ENCODE measurements at regions not wholly inside any gene's neighbourhood (a gene's known extent, or its start where the extent isn't known, plus 50 kb on each side); places are given as distances from the start of the nearest gene placed in this dataset.
"Not testable (repeated sequence)": the region's sequence is repeated elsewhere in the genome, so short reads cannot be mapped to it uniquely, and the experiment has no call there.

GRCh38 chr7:106501605-106502580 lies 159.1 kb downstream of the CCDC71L start:
- no peak for FAIRE-seq
- Histone ChIP-seq H3K4me3 (ENCODE audit: low read depth, low read length) (no peak overlapping the region), H3K36me3 (ENCODE audit: control insufficient read depth, insufficient read depth, low read length) (no peaks in the 10 kb centered on the region), H3K27me3 (ENCODE audit: control insufficient read depth, insufficient read depth, low read length) (no peaks in the 10 kb centered on the region)
- TF ChIP-seq CTCF (IDR thresholded peaks at IDR 0.05; ENCODE audit: insufficient read depth, low read length, severe bottlenecking) = no peak
- DNase-seq (ENCODE audit: low read depth) = no peak

- H3K36me3 ChIP-seq (ENCODE audit: control insufficient read depth, insufficient read depth, low read length) = no peaks in the 10 kb centered on the region
- FAIRE-seq (no peak), DNase-seq (ENCODE audit: low read depth) (no peak)
- H3K4me3 ChIP-seq (ENCODE audit: low read depth, low read length) = no peak overlapping the region
- no peaks in the 10 kb centered on the region for H3K27me3 ChIP-seq (ENCODE audit: control insufficient read depth, insufficient read depth, low read length)
- no peak for TF ChIP-seq CTCF (IDR thresholded peaks at IDR 0.05; ENCODE audit: insufficient read depth, low read length, severe bottlenecking)
These were observed 161.1 kb downstream of the CCDC71L start for GRCh38 chr7:106499897-106500296.

GRCh38 chr7:106498005-106498404 lies 163.0 kb downstream of the CCDC71L start:
- not testable (repeated sequence) for H3K36me3 ChIP-seq (ENCODE audit: control insufficient read depth, insufficient read depth, low read length); H3K27me3 ChIP-seq (ENCODE audit: control insufficient read depth, insufficient read depth, low read length); H3K4me3 ChIP-seq (ENCODE audit: low read depth, low read length); DNase-seq (ENCODE audit: low read depth); FAIRE-seq

GRCh38 chr7:106493041-106493731 lies 167.8 kb downstream of the CCDC71L start:
- DNase-seq (ENCODE audit: low read depth) (peak; percentile 11), FAIRE-seq (no peak)
- no peaks in the 10 kb centered on the region for H3K36me3 ChIP-seq (ENCODE audit: control insufficient read depth, insufficient read depth, low read length)
- no peaks in the 10 kb centered on the region for H3K27me3 ChIP-seq (ENCODE audit: control insufficient read depth, insufficient read depth, low read length)
- H3K4me3 ChIP-seq (ENCODE audit: low read depth, low read length) = no peak overlapping the region
- TF ChIP-seq CTCF (IDR thresholded peaks at IDR 0.05; ENCODE audit: insufficient read depth, low read length, severe bottlenecking) = no peak

- FAIRE-seq = no peak
These were observed 172.5 kb downstream of the CCDC71L start for GRCh38 chr7:106488465-106488864.

More at GRCh38 chr7:106488465-106488864, 172.5 kb downstream of the CCDC71L start:
- no peak for TF ChIP-seq CTCF (IDR thresholded peaks at IDR 0.05; ENCODE audit: insufficient read depth, low read length, severe bottlenecking)
- Histone ChIP-seq H3K4me3 (ENCODE audit: low read depth, low read length) (no peak overlapping the region), H3K36me3 (ENCODE audit: control insufficient read depth, insufficient read depth, low read length) (no peaks in the 10 kb centered on the region), H3K27me3 (ENCODE audit: control insufficient read depth, insufficient read depth, low read length) (no peaks in the 10 kb centered on the region)
- no peak for DNase-seq (ENCODE audit: low read depth)
